ENCODE measurements at regions not wholly inside any gene's neighbourhood (a gene's known extent, or its start where the extent isn't known, plus 50 kb on each side); places are given as distances from the start of the nearest gene placed in this dataset.

GRCh38 chr9:4921449-4921848, 63.6 kb upstream of the JAK2 start:
- H3K4me3 ChIP-seq = no peak overlapping the region
- TF ChIP-seq POLR2A (IDR thresholded peaks at IDR 0.05) (no peak), POLR2AphosphoS5 (IDR thresholded peaks at IDR 0.05) (no peak), EP300 (IDR thresholded peaks at IDR 0.05) (no peak)
- TF ChIP-seq, protein P1, sequence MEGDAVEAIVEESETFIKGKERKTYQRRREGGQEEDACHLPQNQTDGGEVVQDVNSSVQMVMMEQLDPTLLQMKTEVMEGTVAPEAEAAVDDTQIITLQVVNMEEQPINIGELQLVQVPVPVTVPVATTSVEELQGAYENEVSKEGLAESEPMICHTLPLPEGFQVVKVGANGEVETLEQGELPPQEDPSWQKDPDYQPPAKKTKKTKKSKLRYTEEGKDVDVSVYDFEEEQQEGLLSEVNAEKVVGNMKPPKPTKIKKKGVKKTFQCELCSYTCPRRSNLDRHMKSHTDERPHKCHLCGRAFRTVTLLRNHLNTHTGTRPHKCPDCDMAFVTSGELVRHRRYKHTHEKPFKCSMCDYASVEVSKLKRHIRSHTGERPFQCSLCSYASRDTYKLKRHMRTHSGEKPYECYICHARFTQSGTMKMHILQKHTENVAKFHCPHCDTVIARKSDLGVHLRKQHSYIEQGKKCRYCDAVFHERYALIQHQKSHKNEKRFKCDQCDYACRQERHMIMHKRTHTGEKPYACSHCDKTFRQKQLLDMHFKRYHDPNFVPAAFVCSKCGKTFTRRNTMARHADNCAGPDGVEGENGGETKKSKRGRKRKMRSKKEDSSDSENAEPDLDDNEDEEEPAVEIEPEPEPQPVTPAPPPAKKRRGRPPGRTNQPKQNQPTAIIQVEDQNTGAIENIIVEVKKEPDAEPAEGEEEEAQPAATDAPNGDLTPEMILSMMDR (IDR thresholded peaks at IDR 0.05) = no peak
- 100% methylated on average over 1 of the region's 1 CpG for WGBS, 2 donors (ENCODE audit: low coverage in 1 of 2)
- no peaks in the 10 kb centered on the region for H3K36me3 ChIP-seq
- H3K9me3 ChIP-seq = peaks cover 0 to 15% (median 0%) of the 10 kb centered on the region in 3 donors
- no peak overlapping the region for H3K27ac ChIP-seq
- no peak for ATAC-seq
- H3K27me3 ChIP-seq = no peaks in the 10 kb centered on the region
- no peaks in the 10 kb centered on the region for H3K4me1 ChIP-seq

GRCh38 chr9:4922101-4922500, 63.0 kb upstream of the JAK2 start:
- 100% methylated on average over 2 of the region's 2 CpGs for WGBS, 2 donors (ENCODE audit: low coverage in 1 of 2)
- no peaks in the 10 kb centered on the region for H3K4me1 ChIP-seq
- no peaks in the 10 kb centered on the region for H3K36me3 ChIP-seq
- H3K27me3 ChIP-seq = no peaks in the 10 kb centered on the region
- no peak overlapping the region for H3K27ac ChIP-seq
- ATAC-seq = no peak
- H3K4me3 ChIP-seq = no peak overlapping the region
- peaks cover 0 to 15% (median 0%) of the 10 kb centered on the region in 3 donors for H3K9me3 ChIP-seq
- TF ChIP-seq POLR2A (IDR thresholded peaks at IDR 0.05) (no peak), EP300 (IDR thresholded peaks at IDR 0.05) (no peak), POLR2AphosphoS5 (IDR thresholded peaks at IDR 0.05) (no peak)
- TF ChIP-seq, protein P1 (IDR thresholded peaks at IDR 0.05) = no peak

GRCh38 chr9:4922730-4923129, 62.3 kb upstream of the JAK2 start:
- Histone ChIP-seq H3K9me3 (peaks cover 0 to 15% (median 0%) of the 10 kb centered on the region in 3 donors), H3K4me3 (no peak overlapping the region), H3K4me1 (no peaks in the 10 kb centered on the region), H3K36me3 (no peaks in the 10 kb centered on the region), H3K27me3 (no peaks in the 10 kb centered on the region), H3K27ac (no peak overlapping the region)
- TF ChIP-seq, protein P1 (IDR thresholded peaks at IDR 0.05) = no peak
- no peak for TF ChIP-seq EP300 (IDR thresholded peaks at IDR 0.05)
- TF ChIP-seq POLR2A (IDR thresholded peaks at IDR 0.05) = no peak
- no peak for TF ChIP-seq POLR2AphosphoS5 (IDR thresholded peaks at IDR 0.05)
- no peak for ATAC-seq
- 78 to 83% methylated on average over 2 of the region's 2 CpGs for WGBS, 2 donors (ENCODE audit: low coverage in 1 of 2)

GRCh38 chr9:4923141-4923540, 61.9 kb upstream of the JAK2 start:
- ATAC-seq = no peak
- Histone ChIP-seq H3K36me3 (no peaks in the 10 kb centered on the region), H3K4me1 (no peaks in the 10 kb centered on the region), H3K4me3 (no peak overlapping the region), H3K9me3 (peaks cover 0 to 15% (median 0%) of the 10 kb centered on the region in 3 donors), H3K27ac (no peak overlapping the region), H3K27me3 (no peaks in the 10 kb centered on the region)
- TF ChIP-seq EP300 (IDR thresholded peaks at IDR 0.05) (no peak), POLR2AphosphoS5 (IDR thresholded peaks at IDR 0.05) (no peak), POLR2A (IDR thresholded peaks at IDR 0.05) (no peak)
- TF ChIP-seq, protein P1 (IDR thresholded peaks at IDR 0.05) = no peak
- 80 to 83% methylated on average over 1 of the region's 1 CpG for WGBS, 2 donors (ENCODE audit: low coverage in 1 of 2)

DNA sequence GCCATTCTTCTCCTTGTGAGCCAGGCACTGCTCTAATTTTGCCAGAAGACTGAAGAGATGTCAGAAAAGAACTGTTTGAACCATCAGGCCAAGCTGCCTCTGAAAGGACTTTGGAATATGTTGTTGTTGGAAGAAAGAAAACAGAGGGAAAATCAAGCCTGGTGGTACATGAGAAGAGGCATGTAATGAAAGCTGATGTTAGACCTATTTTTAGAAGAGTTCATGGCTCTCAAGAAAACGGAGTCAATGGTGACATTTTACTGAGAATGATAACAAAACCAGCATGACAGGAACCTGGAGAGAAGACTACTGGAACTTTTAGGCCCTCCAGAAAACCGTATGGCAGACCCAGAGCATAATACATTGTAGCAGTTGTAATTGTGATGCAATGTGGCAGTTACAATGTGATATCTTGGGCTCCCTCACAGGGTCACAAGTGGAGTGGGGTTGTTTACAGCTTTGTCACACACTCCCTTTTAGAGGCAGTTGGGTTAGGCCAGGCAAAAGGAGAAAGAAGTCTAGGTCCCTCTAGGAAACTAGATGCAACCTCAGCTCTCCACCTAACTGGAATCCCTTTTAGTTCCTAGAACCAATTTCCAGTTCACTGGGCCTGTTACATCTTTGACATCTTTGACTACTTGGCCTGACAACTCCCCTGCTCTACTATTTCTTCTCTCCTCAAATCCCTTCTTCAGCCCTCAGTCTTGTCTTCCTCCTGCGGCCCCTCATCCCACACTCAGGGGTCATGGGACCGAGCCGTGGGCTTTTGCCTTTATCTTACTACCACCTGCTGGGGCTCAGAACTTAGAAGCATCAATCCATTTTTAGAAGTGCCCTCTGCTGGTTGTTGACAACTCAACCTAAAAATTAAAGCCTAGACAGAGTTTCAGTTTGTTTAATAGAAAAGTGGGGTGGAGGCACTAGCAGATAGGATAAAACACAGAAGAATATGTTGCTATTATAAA, 61.2 kb upstream of the JAK2 start:
- Histone ChIP-seq H3K4me3 (no peak overlapping the region), H3K4me1 (no peaks in the 10 kb centered on the region), H3K36me3 (no peaks in the 10 kb centered on the region), H3K9me3 (peaks cover 0 to 15% (median 0%) of the 10 kb centered on the region in 3 donors), H3K27ac (no peak overlapping the region), H3K27me3 (no peaks in the 10 kb centered on the region)
- no peak for ATAC-seq
- TF ChIP-seq POLR2A (IDR thresholded peaks at IDR 0.05) = no peak
- WGBS, 2 donors (ENCODE audit: low coverage in 1 of 2) = 31 to 67% methylated on average over 5 of the region's 5 CpGs
